ENCODE measurements at regions not wholly inside any gene's neighbourhood (a gene's known extent, or its start where the extent isn't known, plus 50 kb on each side); places are given as distances from the start of the nearest gene placed in this dataset.

GRCh38 chr2:226474131-226474530 lies 325.5 kb downstream of the IRS1 start:
- no peaks in the 10 kb centered on the region for H3K36me3 ChIP-seq (ENCODE audit: control insufficient read depth, insufficient read depth, low read length)
- no peaks in the 10 kb centered on the region for H3K27me3 ChIP-seq (ENCODE audit: control insufficient read depth, insufficient read depth, low read length)
- H3K4me3 ChIP-seq (ENCODE audit: low read depth, low read length), result no peak overlapping the region
- TF ChIP-seq CTCF (IDR thresholded peaks at IDR 0.05; ENCODE audit: insufficient read depth, low read length, poor library complexity, severe bottlenecking), result no peak
- DNase-seq (ENCODE audit: low read depth), result no peak

GRCh38 chr2:226471987-226472470 lies 327.6 kb downstream of the IRS1 start:
- no peak for DNase-seq (ENCODE audit: low read depth)
- no peak for TF ChIP-seq CTCF (IDR thresholded peaks at IDR 0.05; ENCODE audit: insufficient read depth, low read length, poor library complexity, severe bottlenecking)
- H3K4me3 ChIP-seq (ENCODE audit: low read depth, low read length), result no peak overlapping the region
- no peaks in the 10 kb centered on the region for H3K36me3 ChIP-seq (ENCODE audit: control insufficient read depth, insufficient read depth, low read length)
- no peaks in the 10 kb centered on the region for H3K27me3 ChIP-seq (ENCODE audit: control insufficient read depth, insufficient read depth, low read length)

GRCh38 chr2:226467633-226468032 lies 332.0 kb downstream of the IRS1 start:
- TF ChIP-seq CTCF (IDR thresholded peaks at IDR 0.05; ENCODE audit: insufficient read depth, low read length, poor library complexity, severe bottlenecking), result no peak
- Histone ChIP-seq H3K36me3 (ENCODE audit: control insufficient read depth, insufficient read depth, low read length) (no peaks in the 10 kb centered on the region), H3K4me3 (ENCODE audit: low read depth, low read length) (no peak overlapping the region), H3K27me3 (ENCODE audit: control insufficient read depth, insufficient read depth, low read length) (no peaks in the 10 kb centered on the region)
- no peak for DNase-seq (ENCODE audit: low read depth)

GRCh38 chr2:226467221-226467620 lies 332.4 kb downstream of the IRS1 start:
- no peaks in the 10 kb centered on the region for H3K36me3 ChIP-seq (ENCODE audit: control insufficient read depth, insufficient read depth, low read length)
- H3K27me3 ChIP-seq (ENCODE audit: control insufficient read depth, insufficient read depth, low read length), result no peaks in the 10 kb centered on the region
- no peak for DNase-seq (ENCODE audit: low read depth)
- H3K4me3 ChIP-seq (ENCODE audit: low read depth, low read length), result no peak overlapping the region
- no peak for TF ChIP-seq CTCF (IDR thresholded peaks at IDR 0.05; ENCODE audit: insufficient read depth, low read length, poor library complexity, severe bottlenecking)

- Histone ChIP-seq H3K4me3 (ENCODE audit: low read depth, low read length) (no peak overlapping the region), H3K27me3 (ENCODE audit: control insufficient read depth, insufficient read depth, low read length) (no peaks in the 10 kb centered on the region), H3K36me3 (ENCODE audit: control insufficient read depth, insufficient read depth, low read length) (no peaks in the 10 kb centered on the region)
- no peak for DNase-seq (ENCODE audit: low read depth)
- no peak for TF ChIP-seq CTCF (IDR thresholded peaks at IDR 0.05; ENCODE audit: insufficient read depth, low read length, poor library complexity, severe bottlenecking)
Measured at GRCh38 chr2:226466589-226466988, 333.0 kb downstream of the IRS1 start.

GRCh38 chr2:226466124-226466523 lies 333.5 kb downstream of the IRS1 start:
- TF ChIP-seq CTCF (IDR thresholded peaks at IDR 0.05; ENCODE audit: insufficient read depth, low read length, poor library complexity, severe bottlenecking), result no peak
- Histone ChIP-seq H3K27me3 (ENCODE audit: control insufficient read depth, insufficient read depth, low read length) (no peaks in the 10 kb centered on the region), H3K4me3 (ENCODE audit: low read depth, low read length) (no peak overlapping the region), H3K36me3 (ENCODE audit: control insufficient read depth, insufficient read depth, low read length) (no peaks in the 10 kb centered on the region)
- no peak for DNase-seq (ENCODE audit: low read depth)

Data from kidney epithelial cell (primary cell).